ENCODE measurements at regions not wholly inside any gene's neighbourhood (a gene's known extent, or its start where the extent isn't known, plus 50 kb on each side); places are given as distances from the start of the nearest gene placed in this dataset.

DNA sequence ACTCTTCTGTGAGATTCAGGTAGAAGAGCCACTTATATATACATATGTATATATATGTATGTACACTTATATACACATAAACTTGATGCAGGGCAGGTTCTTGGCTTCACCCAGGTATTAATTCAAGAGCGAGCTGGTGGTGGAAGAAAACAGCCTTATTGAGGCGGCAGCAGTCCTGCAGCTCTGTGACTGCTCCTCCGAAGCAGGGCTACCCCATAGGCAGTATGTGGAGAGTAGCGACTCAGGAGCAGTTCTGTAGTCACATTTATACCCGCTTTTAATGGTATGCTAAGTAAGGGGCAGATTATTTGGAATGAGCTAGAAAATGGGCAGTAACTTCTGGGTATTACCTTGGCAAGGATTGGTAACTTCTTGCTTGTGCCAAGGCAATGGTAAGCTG lies 280.6 kb upstream of the TFPI start:
- Mint-ChIP-seq H3K27me3 (ENCODE audit: insufficient read depth, unreplicated experiment) (no peaks in the 10 kb centered on the region), H3K9me3 (ENCODE audit: unreplicated experiment) (no peaks in the 10 kb centered on the region), H3K4me1 (ENCODE audit: insufficient read depth, unreplicated experiment) (no peaks in the 10 kb centered on the region), H3K4me3 (ENCODE audit: unreplicated experiment) (no peak overlapping the region), H3K27ac (ENCODE audit: low read depth, unreplicated experiment) (no peak overlapping the region), H3K36me3 (ENCODE audit: insufficient read depth, unreplicated experiment) (peaks cover 6% of the 10 kb centered on the region)
- no peak for DNase-seq (ENCODE audit: unreplicated experiment)
- TF ChIP-seq, protein P1, sequence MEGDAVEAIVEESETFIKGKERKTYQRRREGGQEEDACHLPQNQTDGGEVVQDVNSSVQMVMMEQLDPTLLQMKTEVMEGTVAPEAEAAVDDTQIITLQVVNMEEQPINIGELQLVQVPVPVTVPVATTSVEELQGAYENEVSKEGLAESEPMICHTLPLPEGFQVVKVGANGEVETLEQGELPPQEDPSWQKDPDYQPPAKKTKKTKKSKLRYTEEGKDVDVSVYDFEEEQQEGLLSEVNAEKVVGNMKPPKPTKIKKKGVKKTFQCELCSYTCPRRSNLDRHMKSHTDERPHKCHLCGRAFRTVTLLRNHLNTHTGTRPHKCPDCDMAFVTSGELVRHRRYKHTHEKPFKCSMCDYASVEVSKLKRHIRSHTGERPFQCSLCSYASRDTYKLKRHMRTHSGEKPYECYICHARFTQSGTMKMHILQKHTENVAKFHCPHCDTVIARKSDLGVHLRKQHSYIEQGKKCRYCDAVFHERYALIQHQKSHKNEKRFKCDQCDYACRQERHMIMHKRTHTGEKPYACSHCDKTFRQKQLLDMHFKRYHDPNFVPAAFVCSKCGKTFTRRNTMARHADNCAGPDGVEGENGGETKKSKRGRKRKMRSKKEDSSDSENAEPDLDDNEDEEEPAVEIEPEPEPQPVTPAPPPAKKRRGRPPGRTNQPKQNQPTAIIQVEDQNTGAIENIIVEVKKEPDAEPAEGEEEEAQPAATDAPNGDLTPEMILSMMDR (IDR thresholded peaks at IDR 0.05; ENCODE audit: unreplicated experiment) = no peak
- CTCF ChIA-PET = interaction anchor here (1.3 kb wide), 1 partner anchor 8 kb away, joined by 6 read pairs; no protein-coding TSS in a partner anchor
- POLR2A ChIA-PET = no interaction called here
- BruUV-seq (replicated peaks) = no TSS peak
- intact Hi-C loops (cut with micrococcal nuclease) = no loop called here

DNA sequence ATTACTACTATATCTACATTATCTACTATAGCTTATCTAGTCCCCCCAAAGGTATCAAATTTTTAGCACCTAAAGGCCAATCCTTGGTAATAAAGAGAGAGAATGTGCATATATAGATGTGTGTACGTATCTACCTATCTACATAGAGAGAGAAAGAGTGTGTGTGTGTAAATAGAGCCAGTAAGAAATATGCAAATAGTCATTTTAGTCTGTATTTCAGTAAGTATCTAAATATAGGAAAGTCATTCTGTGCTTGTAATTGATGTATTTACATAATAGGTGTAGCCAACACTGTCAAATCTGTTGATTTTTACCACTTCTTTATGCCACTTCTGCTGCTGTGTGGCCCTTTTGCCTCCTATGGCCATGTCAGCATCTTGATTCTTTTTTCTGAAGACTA lies 284.5 kb upstream of the TFPI start:
- DNase-seq (ENCODE audit: unreplicated experiment) = no peak
- Mint-ChIP-seq H3K27me3 (ENCODE audit: insufficient read depth, unreplicated experiment) (no peaks in the 10 kb centered on the region), H3K4me3 (ENCODE audit: unreplicated experiment) (no peak overlapping the region), H3K9me3 (ENCODE audit: unreplicated experiment) (no peaks in the 10 kb centered on the region), H3K36me3 (ENCODE audit: insufficient read depth, unreplicated experiment) (peaks cover 6% of the 10 kb centered on the region), H3K27ac (ENCODE audit: low read depth, unreplicated experiment) (no peak overlapping the region), H3K4me1 (ENCODE audit: insufficient read depth, unreplicated experiment) (no peaks in the 10 kb centered on the region)
- POLR2A ChIA-PET = interaction anchor here (0.5 kb wide), 1 partner anchor 271 kb away, joined by 3 read pairs; no protein-coding TSS in a partner anchor
- TF ChIP-seq, protein P1 (IDR thresholded peaks at IDR 0.05; ENCODE audit: unreplicated experiment) = no peak
- CTCF ChIA-PET = interaction anchor here (0.8 to 1.4 kb wide), 3 partner anchors 258 to 343 kb away, joined by 4 to 5 read pairs (median 5); no protein-coding TSS in a partner anchor
- intact Hi-C loops (cut with micrococcal nuclease) = no loop called here
- no TSS peak for BruUV-seq (replicated peaks)

DNA sequence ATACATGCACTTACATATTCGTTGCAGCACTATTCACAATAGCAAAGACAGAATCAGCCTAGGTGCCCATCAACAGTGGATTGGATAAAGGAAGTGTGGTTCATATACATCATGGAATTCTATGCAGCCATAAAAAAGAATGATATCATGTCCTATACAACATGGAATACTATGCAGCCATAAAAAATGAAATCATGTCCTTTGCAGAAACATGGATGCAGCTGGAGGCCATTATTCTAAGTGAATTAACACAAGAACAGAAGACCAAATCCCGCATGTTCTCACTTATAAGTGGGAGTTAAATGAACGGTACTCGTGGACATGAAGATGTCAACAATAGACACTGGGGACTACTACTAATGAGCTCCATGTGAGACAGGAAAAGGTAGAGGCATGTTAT lies 288.1 kb upstream of the TFPI start:
- no TSS peak for BruUV-seq (replicated peaks)

More for the DNA sequence above, 288.1 kb upstream of the TFPI start:
- Mint-ChIP-seq H3K4me1 (ENCODE audit: insufficient read depth, unreplicated experiment) (no peaks in the 10 kb centered on the region), H3K9me3 (ENCODE audit: unreplicated experiment) (no peaks in the 10 kb centered on the region), H3K4me3 (ENCODE audit: unreplicated experiment) (no peak overlapping the region), H3K27ac (ENCODE audit: low read depth, unreplicated experiment) (no peak overlapping the region), H3K27me3 (ENCODE audit: insufficient read depth, unreplicated experiment) (no peaks in the 10 kb centered on the region), H3K36me3 (ENCODE audit: insufficient read depth, unreplicated experiment) (peaks cover 6% of the 10 kb centered on the region)
- CTCF ChIA-PET = interaction anchor here (0.6 to 5.8 kb wide), 18 partner anchors 14 to 670 kb away, joined by 3 to 126 read pairs (median 4); no protein-coding TSS in a partner anchor
- POLR2A ChIA-PET = interaction anchor here (0.6 to 2.1 kb wide), 2 partner anchors 260 to 528 kb away, joined by 3 to 12 read pairs; no protein-coding TSS in a partner anchor
- DNase-seq (ENCODE audit: unreplicated experiment) = no peak
- TF ChIP-seq, protein P1 (IDR thresholded peaks at IDR 0.05; ENCODE audit: unreplicated experiment) = no peak
- intact Hi-C loops (cut with micrococcal nuclease) = loop anchor here (5.0 to 10.0 kb wide), 2 partner anchors 452 to 980 kb away; partner anchors contain the start of gene GULP1

All from MCF 10A (cell line).